Pulmonary artery endothelial cell (primary cell): ENCODE measurements at regions not wholly inside any gene's neighbourhood (a gene's known extent, or its start where the extent isn't known, plus 50 kb on each side); places are given as distances from the start of the nearest gene placed in this dataset.
A peak's percentile ranks its signal among the peaks of the same experiment; 100 is the strongest.

ENCODE experiments used
- DNase-seq: peaks from one replicate; pipeline ENCODE4 v3.0.0-alpha.2; 2011; ENCODE audit warnings: low read depth, low spot score

GRCh38 chr6:149181304-149181703 lies 136.2 kb upstream of the TAB2 start:
- DNase-seq, result no peak

DNA sequence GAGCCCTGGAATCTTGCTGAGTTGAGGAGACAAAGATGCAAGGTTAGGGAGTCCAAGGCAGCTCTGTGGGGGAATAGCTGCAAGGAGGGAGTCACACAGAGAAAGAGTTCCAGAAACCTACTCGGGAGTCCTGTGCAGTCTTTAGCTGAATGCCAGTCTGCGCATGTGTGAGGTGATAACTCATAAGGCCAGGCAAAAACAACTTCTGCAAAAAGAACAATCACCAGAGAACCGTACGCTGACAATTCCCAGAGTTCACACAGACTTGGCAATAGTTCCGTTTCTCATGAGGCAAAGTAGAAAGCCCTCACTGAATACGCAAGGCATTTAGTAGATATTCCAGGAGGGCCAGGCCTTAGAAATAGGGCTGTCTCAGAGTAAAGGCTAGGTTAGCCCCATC lies 135.2 kb upstream of the TAB2 start:
- no peak for DNase-seq

GRCh38 chr6:149184523-149184922 lies 133.0 kb upstream of the TAB2 start:
- DNase-seq, result no peak

DNA sequence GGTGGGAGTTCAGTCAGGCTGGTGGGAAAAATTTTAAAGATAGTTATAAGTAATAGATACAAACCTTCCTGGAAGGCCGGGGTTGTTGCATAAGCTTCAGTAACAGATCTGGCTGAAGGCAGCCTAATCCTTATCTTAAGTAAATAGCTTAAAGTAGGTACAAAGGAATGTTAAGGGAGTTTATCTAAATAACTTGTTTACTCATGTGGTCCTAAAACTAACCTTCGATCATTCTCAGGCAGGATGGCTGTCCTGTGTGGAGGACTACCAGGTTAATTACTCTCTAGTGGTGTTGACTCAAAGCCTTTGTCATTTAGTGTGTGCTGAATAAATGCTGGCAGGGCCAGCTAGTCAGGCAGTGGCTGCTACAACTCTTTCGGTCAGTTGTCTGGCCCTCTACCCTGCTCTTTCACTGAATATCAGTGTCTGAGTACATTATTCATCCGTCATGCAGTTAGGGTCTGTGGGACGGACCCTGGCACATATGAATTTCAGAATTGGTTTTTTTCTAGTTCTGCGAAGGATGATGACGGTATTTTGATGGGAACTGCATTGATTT lies 131.6 kb upstream of the TAB2 start:
- no peak for DNase-seq

DNA sequence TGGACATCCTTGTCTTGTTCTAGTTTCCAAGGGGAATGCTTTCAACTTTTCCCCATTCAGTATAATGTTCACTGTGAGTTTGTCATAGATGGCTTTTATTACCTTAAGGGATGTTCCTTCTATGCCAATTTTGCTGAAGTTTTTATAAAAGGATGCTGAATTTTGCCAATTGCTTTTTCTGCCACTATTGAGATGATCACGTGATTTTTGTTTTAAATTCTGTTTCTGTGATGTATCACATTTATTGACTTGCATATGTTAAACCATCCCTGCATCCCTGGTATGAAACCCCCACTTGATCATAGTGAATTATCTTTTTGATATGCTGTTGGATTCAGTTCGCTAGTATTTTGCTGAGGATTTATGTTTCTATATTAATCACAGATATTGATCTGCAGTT lies 130.6 kb upstream of the TAB2 start:
- DNase-seq, result no peak

GRCh38 chr6:149190224-149190831 lies 127.2 kb upstream of the TAB2 start:
- peak; percentile 4 for DNase-seq

GRCh38 chr6:149194820-149195558 lies 122.5 kb upstream of the TAB2 start:
- no peak for DNase-seq

DNA sequence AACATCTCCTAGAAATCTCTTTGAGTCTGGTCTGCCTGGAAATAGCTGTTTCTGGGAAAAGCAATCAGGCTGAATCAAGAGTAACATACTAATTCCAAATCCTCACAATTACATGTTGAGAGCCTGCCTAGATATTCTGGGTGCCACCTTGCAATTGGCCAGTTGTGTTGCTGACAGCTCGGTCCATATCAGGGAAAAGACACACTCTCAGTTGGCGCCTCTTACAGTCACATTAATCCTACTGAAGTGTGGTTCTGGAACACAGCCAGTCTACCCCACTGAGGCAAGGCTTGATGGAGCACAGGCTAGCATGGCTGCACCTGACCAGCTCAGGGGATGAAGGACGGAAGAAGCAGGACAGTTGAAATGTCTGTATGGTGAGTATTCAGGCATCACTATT lies 121.4 kb upstream of the TAB2 start:
- no peak for DNase-seq

GRCh38 chr6:149197482-149197881 lies 120.0 kb upstream of the TAB2 start:
- no peak for DNase-seq

- DNase-seq, result no peak
These were observed 119.2 kb upstream of the TAB2 start for GRCh38 chr6:149198265-149198664.

DNA sequence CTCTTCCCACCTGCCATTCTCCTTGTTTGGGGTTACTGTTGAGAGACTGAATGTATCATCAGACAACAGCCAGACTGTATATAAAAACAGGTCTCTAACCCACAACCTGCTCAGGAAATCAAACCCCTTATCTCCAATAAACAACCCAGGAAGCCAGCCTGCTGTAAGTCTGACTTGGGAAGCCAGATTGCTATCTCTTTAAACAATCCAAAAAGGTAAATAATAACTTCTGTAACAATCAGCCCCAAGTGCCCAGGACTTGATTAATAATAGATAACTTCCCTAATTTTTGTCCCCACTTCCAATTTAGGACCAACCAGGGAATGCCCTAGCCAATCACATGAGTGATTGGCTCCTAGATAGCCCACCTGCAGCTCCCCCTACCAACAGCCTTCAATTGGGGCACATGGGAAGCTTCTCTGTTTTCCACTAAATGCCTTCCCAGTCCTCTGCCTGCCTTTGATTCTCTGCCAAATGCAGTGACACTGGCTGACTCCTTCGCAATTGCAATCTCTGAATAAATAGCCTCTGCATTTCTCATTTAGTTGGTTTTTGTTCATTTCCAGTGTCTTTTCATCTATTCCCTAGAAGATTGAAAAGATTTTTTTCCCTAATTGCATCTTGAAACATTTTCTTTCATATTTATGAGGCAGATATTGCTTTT lies 117.1 kb upstream of the TAB2 start:
- no peak for DNase-seq

DNA sequence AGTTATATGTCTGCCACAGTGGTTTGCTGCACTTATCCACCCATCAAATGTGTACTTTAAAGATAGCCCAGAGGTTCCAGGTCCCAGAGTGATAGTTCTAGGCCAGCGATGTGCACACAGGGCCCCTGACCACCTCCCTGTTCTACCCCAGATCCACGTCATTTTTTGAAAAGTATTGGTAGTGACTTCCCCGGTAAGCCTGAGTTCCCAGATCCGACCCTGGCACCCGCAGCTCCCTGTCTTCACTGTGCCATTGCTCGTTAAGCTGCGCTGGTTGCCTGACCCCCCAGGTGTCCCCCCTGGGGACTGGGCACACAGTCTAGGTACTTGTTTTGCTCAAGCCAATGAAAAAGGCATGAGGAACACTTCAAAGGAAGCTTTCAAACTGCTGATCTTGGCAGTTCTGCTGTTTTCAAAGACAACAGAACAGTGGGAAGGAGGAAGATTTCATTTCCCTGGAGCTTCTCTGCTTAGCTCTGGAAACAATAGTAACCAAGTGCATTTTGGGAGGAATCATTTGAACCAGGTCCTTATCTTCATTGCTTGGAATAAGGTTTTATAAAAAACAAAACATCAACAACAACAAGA lies 116.3 kb upstream of the TAB2 start:
- DNase-seq, result no peak

DNA sequence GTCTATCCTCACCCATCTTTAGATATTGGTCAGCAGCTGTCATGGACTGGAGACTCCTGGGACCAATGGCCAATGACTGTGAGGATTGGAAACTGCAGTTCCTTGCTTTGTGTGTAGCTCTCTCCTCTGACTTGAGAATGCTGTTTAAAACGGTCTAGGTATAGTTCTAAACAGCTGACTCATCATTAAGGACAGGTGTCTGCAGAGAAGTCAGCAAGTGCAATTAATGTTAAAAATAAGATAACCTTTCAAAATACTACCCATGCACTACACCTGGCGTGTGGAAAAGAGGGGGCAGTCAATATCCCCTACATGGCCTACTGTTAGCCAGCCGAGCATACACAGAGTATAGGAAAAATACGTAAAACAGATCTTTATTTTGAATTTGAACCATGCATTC lies 115.4 kb upstream of the TAB2 start:
- DNase-seq, result no peak

- no peak for DNase-seq
These were observed 114.6 kb upstream of the TAB2 start for GRCh38 chr6:149202952-149203351.

GRCh38 chr6:149203509-149203908 lies 114.0 kb upstream of the TAB2 start:
- DNase-seq, result no peak

GRCh38 chr6:149208134-149208601 lies 109.3 kb upstream of the TAB2 start:
- no peak for DNase-seq

DNA sequence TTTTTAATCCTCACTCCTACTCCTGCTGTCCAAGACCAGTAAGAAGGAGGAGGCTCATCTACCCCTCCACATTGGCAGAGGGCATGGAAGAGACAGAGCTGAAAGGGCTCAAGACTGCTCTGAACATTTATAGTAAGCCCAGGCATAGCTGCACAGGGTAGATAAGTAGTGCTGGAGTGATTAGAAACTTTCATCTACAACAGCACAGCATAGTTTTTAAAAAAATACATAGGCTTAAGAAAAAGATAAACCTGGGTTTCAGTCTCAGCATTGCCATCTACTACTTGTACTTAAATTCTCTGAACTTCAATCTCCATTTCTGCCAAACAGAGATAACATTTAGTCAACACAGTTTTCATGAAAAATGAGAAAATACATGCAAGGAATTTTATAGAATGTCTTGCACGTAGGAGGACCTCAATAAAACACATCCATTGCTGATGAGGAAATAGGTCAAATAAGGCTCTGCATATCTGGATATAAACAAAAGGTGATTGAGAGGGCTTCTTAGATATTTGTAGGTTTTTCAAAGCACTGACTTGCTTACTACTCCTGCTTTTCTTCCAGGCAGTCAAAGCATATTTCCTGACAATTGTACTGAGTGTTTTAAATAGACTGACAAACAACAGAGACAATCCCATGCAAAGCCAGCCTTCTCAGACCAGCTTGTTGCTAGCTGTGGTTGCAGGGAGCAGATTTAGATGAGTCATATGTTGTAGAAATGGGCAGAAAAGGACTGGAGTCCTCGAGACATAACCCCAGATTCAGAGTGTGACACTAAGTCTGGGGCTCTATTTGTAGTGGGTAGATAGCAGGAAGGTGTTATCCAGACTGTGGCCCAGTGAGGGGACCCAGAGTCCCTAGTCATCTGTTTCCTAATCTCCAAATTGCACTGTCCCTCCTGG lies 107.4 kb upstream of the TAB2 start:
- DNase-seq, result no peak

DNA sequence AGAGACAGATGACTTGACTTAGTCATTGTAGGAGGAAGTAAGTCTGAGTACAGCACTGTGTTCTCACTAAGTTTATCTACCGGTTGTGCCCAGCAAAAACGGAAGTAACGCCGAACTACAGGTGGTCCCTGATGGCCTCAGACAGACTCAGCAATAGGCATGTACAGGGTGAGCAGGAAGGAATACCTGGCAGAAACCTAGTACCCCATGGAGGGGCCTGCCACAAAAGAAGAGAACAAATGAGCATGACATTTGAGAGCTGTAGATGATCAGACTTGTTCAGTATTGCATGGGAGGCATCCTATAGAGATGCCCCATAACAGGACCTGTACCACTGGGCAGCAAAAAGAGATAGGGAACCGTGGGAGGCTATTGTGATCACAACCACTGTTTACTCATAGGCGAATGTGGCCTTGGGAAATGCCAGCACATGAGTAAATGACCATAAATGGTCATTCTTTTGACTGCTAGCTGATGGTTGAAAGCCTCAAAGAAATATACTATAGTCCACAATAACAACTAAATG lies 106.4 kb upstream of the TAB2 start:
- no peak for DNase-seq

- DNase-seq, result no peak
These were observed 105.3 kb upstream of the TAB2 start for GRCh38 chr6:149212206-149212605.

DNA sequence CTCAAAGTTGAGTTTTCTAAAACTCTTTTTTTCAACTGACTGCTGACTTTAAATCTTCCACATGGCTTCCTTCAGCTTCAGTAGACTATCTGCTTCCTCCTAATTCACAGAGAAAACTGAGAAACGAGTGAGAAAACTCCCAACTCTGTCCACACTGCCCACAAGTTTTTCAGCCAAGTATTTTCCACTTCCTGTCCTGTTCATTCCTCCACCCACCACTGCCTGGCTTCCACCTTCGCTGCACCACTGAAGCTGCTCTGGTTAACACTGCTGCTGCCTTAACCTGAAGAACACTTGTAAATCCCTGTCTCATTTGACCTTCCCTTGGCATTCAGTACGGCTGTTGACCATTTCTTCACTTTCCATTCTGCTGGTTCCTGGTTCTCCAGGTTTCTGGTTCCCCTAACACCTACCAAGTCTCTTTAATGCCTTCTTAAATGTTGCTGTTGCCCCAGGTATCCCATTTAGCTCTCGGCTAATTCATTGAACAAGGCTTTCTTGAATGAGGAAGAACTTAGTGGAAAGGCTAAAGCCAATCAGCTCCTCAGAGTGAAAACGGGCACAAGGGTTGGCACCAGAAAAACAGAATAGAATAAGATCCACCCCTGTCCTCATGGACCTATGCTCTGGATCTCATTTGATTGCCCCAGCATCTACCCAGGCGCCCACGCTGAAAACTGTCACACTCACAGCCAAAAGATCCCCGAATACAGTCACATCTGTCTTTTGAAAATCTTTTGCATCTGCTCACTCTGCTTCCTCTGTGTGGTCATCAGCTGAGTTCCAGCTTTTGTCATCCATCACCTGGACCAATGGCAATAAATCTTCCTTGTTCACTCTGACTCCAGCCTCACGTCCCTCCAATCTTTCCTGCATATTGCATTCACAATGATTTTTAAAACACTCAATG lies 104.4 kb upstream of the TAB2 start:
- DNase-seq, result no peak
